ENCODE measurements at regions not wholly inside any gene's neighbourhood (a gene's known extent, or its start where the extent isn't known, plus 50 kb on each side); places are given as distances from the start of the nearest gene placed in this dataset.

- TF ChIP-seq BHLHE40 (IDR thresholded peaks at IDR 0.05; ENCODE audit: borderline replicate concordance) (no peak), FOXA1 (IDR thresholded peaks at IDR 0.05) (no peak), FOXM1 (IDR thresholded peaks at IDR 0.05; ENCODE audit: borderline replicate concordance) (no peak), SP1 (IDR thresholded peaks at IDR 0.05) (no peak), HDGF (IDR thresholded peaks at IDR 0.05; ENCODE audit: borderline replicate concordance) (no peak), SUZ12 (IDR thresholded peaks at IDR 0.05) (no peak), NFRKB (IDR thresholded peaks at IDR 0.05) (no peak), TARDBP (IDR thresholded peaks at IDR 0.05) (no peak), ELF4 (IDR thresholded peaks at IDR 0.05) (no peak), ZNF384 (IDR thresholded peaks at IDR 0.05) (no peak)
Observed at GRCh38 chr4:25502115-25502514, 125.1 kb downstream of the ANAPC4 start.
